GM21529 (cell line): ENCODE measurements at regions not wholly inside any gene's neighbourhood (a gene's known extent, or its start where the extent isn't known, plus 50 kb on each side); places are given as distances from the start of the nearest gene placed in this dataset.
A peak's percentile ranks its signal among the peaks of the same experiment; 100 is the strongest.
"Not testable (repeated sequence)": the region's sequence is repeated elsewhere in the genome, so short reads cannot be mapped to it uniquely, and the experiment has no call there.

Experiments
- ATAC-seq: cut with Tn5 transposase; IDR thresholded peaks from one replicate; pipeline ENCODE4 v1.9.1; 2021; ENCODE audit not compliant: unreplicated experiment

- ATAC-seq, result not testable (repeated sequence)
Measured at GRCh38 chr5:9752670-9753069, 122.5 kb upstream of the TAS2R1 start.

DNA sequence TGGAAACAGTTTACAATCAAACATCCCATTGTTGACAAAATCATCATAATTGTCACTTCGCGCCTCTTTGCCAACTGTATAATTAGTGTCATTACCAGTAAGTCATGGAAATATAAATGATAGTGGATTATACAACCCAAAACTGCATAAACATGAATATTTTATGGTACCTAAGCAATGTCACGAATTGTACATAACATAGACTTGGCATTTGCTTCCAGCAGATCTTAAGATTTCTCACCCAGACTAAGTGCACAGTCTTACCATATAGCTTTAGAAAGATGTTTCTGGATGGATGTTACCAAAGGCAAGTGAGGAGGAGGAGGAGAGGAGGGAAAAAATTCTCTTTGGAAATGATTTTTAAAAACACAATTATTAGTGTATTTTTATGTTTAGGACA is 113.4 kb upstream of the TAS2R1 start:
- ATAC-seq, result no peak

DNA sequence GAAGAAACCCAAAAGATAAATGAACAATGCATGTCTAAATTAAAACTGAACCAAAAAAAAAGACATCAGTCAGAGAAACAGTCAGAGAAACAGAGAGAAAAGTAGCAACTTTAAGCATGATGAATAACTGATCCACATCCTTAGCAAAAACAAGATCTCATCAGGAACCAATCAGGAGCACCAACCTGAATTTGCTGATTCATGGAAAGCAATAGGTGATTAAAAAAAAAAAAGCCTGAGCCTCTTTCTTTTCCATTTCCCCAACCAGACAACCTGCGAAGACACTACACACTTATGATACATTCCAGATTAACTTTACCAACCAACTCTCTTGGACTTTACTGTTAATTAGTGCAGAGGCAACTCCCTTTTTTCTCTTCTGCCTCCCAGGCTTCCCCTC is 112.7 kb upstream of the TAS2R1 start:
- no peak for ATAC-seq

DNA sequence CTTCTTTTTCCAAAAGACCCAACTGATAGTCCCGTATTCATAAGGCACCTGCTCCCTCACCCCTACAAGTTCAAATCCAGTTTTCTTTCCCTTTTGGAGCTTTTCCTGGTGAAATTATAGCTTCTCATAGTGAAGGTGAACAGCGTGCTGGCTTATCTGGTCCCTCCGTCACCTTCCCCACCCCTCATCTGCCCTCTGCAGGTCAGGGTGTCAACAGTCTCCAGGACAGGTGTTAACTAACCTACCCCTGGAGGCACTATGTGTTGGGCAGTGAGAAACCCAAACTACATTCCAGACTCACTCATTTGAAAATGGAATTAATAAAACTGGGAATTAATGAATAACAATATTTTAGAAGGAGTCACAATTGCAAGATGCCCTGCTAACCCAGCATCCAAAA is 109.0 kb upstream of the TAS2R1 start:
- no peak for ATAC-seq

- no peak for ATAC-seq
Measured at GRCh38 chr5:9737265-9737664, 107.1 kb upstream of the TAS2R1 start.

DNA sequence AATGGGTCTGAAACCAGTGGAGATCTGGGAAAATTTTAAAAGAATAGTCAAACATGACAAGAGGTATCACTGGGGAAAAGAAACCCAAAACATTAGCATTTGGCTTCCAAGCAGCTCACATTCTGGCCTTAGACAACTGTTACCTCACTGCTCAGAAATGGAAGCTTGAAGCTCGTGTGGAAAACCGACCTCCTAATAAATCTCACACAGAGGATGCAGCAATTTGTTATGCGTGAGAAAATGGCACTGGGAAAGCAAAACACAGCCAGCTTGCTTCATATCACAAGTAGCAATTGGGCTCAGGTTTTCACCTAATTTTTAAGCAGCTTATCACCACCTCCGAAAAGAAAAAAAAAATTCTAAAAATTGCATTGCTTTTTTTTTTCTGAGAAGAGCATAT is 103.3 kb upstream of the TAS2R1 start:
- no peak for ATAC-seq

- no peak for ATAC-seq
Measured at GRCh38 chr5:9731159-9731558, 101.0 kb upstream of the TAS2R1 start.

DNA sequence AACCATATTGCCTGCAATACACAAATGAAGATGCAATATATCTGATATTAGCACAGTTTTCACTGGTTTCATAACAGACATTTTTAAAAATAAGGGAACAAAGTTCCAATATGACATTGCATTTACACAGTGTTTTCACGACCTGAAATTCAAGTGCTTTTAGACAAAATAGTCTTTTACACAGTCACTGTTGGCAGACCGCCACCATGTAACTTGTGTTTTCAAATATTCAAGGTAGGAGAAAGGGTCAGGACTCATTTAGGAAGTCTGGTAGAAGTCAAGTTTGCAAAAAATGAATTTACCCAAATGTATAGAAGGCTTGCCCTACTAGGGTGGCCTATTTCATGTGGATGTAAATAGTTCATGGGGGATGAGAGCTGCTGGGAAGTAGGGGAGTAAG is 98.1 kb upstream of the TAS2R1 start:
- ATAC-seq, result no peak

DNA sequence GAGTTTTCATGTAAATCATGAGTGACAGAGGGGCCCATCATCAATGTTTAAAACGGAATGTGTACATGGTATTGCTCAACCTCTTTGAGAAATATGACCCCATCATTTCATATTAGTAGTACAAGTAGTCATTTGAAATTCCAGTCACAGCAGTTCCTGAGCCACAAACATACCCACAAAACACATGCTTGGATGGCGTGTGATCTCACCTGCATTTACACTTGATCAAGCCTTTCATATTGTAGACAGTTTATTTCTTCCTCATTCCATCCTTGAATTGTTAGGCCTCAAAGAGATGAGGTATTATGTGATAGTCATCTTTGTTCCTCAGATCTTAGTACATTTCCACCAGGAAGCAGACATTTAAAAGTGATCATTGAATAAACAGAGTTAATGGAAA is 96.8 kb upstream of the TAS2R1 start:
- no peak for ATAC-seq

GRCh38 chr5:9725265-9725664 is 95.1 kb upstream of the TAS2R1 start:
- ATAC-seq, result not testable (repeated sequence)

DNA sequence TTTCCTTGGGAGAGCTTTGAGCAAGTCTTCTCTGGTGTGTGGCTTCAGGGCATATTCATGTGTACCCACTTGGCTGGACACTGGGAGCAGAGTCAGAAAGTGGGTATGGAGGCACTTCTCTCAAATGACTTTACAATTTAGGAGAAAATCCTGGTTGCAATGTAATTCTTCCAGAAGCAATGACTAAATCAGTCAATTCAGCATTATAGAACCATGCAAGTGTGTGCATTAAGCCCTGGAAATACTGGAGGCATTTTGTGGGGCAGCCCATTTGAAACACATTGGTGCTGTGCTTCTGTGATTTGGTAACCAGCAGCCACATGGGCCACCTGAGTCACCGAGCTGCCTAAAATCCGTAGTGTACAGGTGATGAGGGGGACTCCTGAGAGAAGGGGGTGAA is 94.6 kb upstream of the TAS2R1 start:
- no peak for ATAC-seq

DNA sequence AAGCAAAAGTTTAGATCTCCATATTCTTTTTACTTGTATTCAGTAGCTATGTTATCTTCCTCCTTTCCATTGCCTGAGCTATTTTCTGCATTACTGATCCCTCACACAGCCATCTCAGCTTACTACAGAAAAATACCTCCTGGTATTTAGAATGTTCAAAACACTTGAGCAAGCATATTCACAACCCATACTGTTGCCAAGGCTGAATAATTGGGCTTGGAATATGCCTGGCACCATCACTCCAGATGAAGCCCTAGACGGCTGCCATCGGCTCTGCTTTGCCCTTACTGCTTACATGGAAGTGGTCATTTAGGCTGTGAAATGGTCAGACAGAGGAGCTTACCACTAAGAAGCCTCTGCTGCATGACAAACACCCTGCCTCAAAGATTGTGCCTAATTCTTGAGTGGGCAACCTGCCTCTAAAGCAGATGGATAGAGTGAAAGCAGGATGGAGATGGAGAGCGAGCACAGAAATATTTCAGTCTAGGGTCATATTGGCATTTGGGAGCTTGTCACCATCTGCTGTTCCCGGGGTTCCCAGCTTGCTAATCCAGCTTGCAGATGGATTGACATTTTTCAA is 92.5 kb upstream of the TAS2R1 start:
- no peak for ATAC-seq

GRCh38 chr5:9721161-9721560 is 91.0 kb upstream of the TAS2R1 start:
- ATAC-seq, result no peak

DNA sequence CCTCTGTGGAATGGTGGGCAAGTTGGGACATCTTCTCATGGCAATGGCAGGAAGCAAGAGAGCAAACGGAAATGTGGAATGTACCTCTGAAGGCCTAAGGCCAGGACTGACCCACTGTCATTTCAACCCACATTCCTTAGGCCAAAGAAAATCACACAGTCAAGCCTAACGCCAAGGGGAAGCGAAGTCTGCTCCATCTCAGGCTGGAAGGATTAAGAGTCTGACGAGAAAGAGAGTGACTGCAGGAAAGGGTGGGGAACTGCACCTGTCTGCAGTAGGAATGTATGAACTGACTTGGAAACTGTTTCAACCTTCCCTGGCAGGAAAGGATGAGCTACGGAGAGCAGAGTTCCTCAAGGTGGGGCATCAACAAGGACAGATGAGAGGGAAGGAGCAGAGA is 90.2 kb upstream of the TAS2R1 start:
- ATAC-seq, result no peak

GRCh38 chr5:9716838-9717281 is 86.7 kb upstream of the TAS2R1 start:
- peak; percentile 71 for ATAC-seq

DNA sequence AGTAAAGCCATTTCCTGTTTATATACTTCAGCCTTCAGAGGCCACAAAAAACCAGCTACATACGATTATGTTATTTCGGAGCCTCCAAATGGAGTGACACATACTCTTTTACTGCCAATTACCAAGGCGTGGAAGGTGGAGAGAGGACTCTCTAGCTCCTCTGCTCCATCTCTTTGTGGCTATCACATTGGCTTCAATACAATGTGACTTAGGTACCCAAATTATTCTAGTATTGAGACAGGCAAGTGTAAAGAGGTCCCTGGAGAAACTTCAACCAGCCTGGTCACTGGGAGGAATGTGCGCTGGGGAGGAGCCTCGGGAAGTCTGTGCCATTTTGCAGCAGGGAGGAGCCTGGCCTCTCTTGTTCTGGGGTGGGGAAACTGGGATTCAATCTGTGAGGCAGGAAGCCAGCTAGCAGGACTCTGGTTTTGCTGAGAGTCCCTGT is 85.8 kb upstream of the TAS2R1 start:
- ATAC-seq, result no peak

- ATAC-seq, result no peak
Measured at GRCh38 chr5:9713959-9714586, 83.9 kb upstream of the TAS2R1 start.

- ATAC-seq, result no peak
Measured at GRCh38 chr5:9713356-9713755, 83.2 kb upstream of the TAS2R1 start.

DNA sequence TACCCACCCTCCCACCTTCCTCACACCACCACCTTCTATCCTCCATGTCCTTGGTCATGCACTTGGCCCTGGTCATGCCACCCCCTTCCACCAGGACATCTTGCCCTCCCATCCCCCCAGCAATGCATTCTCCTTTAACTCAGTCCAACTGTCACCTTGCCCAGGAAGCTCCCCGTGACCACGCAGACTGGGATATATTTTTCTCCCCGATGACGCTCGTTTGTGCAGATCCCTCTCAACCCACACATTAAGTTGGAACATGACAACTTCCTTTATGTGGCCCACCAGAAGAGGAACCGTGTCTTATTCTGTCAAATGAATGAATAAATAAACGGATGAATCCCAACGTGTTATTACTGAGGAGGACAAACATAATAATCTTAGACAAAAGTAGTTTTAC is 82.8 kb upstream of the TAS2R1 start:
- ATAC-seq, result no peak

DNA sequence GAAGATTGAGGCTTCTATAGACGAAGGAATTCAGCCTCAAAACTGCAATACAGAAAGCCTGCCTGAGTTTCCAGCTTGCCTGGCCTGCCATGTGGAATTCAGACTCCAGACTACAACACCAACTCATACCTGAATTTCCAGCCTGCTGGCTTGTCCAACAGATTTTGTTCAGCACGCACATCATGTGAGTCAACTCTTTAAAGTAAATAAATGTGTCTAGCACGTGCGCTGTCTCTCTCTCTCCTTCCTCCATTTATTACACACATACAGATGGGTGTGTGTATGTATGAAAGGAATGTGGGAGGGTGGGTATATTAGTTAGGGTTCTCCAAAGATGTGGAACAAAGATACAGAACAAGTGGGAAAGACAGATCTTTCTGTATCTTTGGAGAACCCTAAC is 82.4 kb upstream of the TAS2R1 start:
- no peak for ATAC-seq

DNA sequence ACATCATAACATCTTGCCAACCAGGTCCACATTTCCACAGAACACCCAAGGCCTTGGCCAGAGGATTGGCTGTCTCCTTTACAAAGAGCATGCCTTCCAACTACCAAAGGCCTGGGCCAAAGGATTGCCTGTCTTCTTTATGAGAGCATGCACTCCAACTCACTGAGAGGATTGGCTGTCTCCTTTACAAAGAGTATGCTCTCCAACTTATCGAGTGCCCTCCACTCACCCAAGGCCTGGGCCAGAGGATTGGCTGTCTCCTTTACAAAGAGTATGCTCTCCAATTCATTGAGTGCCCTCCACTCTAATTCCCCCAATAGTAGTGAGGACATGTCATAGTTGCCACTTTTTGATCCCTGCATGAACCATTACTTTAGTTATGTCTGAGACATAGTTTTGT is 79.9 kb upstream of the TAS2R1 start:
- no peak for ATAC-seq

DNA sequence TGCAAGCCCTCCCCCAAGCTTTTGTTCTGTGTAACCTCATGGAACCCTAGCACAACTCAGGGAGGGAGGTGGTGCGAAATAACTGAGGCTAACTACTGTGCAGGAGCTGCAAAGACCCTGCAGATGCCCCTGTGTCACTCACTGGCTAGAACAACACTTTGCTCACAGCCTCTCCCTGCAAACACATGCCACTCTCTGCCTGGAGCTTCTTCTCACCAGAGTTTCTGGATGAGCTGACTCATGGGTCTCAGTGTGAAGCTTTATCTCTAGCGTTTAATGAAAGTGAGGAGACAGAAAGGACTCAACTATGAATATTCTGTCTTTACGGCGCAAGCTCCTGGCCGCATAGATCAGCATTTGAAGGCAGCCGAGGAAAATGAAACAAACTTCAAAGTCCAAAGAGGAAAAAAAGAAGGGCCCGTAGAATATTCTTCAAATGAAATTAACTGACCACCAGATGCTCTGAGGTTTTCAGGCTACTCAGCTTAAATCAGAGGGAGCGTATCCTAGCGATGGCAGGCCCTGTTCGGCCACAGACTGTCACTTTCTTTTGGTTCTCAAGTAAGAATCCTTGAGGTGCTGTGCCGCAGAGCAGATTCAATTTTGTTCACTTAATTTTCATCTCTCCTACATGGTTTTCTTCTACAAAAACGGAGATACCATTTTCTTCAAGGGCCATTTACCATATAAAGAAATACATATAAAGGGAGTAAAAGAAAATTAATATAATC is 77.7 kb upstream of the TAS2R1 start:
- ATAC-seq, result no peak
